Activated T-helper 2 cell treated with anti-CD3 and anti-CD28 coated beads, Interferon-gamma antibody, Interleukin-2, Interleukin-4, amounts not matched to agents 10 μg/mL and 5 μg/mL and 100 μg/mL, durations not matched to agents 14 hours and 24 hours and 36 hours (primary cell): ENCODE measurements at regions not wholly inside any gene's neighbourhood (a gene's known extent, or its start where the extent isn't known, plus 50 kb on each side); places are given as distances from the start of the nearest gene placed in this dataset.

Experiments
- DNase-seq: peaks from one replicate; pipeline ENCODE4 v3.0.0; 2021; ENCODE audit warnings: low spot score
- H3K27ac Mint-ChIP-seq: one replicate; pipeline ENCODE4 v1.8.0; 2021; ENCODE audit warnings: mixed read lengths
- H3K27me3 Mint-ChIP-seq: one replicate; pipeline ENCODE4 v1.8.0; 2021; ENCODE audit warnings: low read depth, mixed read lengths
- H3K36me3 Mint-ChIP-seq: one replicate; pipeline ENCODE4 v1.8.0; 2021; ENCODE audit warnings: low read depth, mixed read lengths
- H3K4me1 Mint-ChIP-seq: one replicate; pipeline ENCODE4 v1.8.0; 2021; ENCODE audit warnings: low read depth, mixed read lengths
- H3K4me3 Mint-ChIP-seq: one replicate; pipeline ENCODE4 v1.8.0; 2021; ENCODE audit warnings: low read depth, mild to moderate bottlenecking, moderate library complexity, mixed read lengths
- H3K9me3 Mint-ChIP-seq: one replicate; pipeline ENCODE4 v1.8.0; 2021; ENCODE audit warnings: mixed read lengths
- intact Hi-C: fragments of 100-400 bp; cut with micrococcal nuclease; formaldehyde crosslinking; loops from one replicate; pipeline ENCODE4 v1.15.1; 2023

DNA sequence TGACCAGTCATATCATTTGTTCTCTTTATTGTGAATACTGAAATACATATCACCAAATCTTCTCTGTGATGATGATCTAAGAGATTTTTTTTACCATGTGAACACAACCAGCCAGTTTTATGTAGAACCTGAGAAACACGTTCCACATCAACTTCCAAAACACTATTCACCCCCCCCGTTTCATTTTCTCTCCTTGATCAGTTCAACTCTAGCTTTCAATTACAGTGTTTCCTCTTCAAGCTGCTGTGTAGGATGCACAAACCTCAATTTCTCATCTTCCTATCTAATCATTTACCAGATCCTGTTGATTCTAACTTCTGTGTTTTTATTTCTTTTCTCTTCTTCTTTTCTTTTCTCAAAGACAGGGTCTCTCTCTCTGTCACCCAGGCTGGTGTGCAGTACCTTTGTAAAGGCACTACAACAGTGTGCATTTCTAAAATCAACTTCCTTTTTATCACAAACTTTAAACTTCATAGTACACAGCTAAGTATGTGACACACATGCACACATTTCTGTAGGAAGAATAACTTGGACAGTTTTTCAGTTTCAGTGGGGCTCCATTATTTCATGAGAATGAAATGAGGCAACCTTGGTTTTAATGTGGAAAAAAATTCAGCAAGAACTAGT lies 149.9 kb upstream of the FBXO33 start:
- no peak overlapping the region for H3K4me3 Mint-ChIP-seq
- no peaks in the 10 kb centered on the region for H3K4me1 Mint-ChIP-seq
- no peaks in the 10 kb centered on the region for H3K36me3 Mint-ChIP-seq
- H3K27ac Mint-ChIP-seq = no peak overlapping the region
- no peak for DNase-seq
- peaks cover 4% of the 10 kb centered on the region for H3K9me3 Mint-ChIP-seq
- intact Hi-C loops = no loop called here
- no peaks in the 10 kb centered on the region for H3K27me3 Mint-ChIP-seq

- H3K4me1 Mint-ChIP-seq = no peaks in the 10 kb centered on the region
- intact Hi-C loops = no loop called here
Observed at GRCh38 chr14:39581474-39581873, 149.2 kb upstream of the FBXO33 start.

GRCh38 chr14:39580696-39581095 lies 148.5 kb upstream of the FBXO33 start:
- Mint-ChIP-seq H3K36me3 (no peaks in the 10 kb centered on the region), H3K9me3 (peaks cover 13% of the 10 kb centered on the region), H3K4me3 (no peak overlapping the region), H3K27me3 (no peaks in the 10 kb centered on the region), H3K27ac (no peak overlapping the region), H3K4me1 (no peaks in the 10 kb centered on the region)
- intact Hi-C loops = no loop called here
- no peak for DNase-seq

More at GRCh38 chr14:39581474-39581873, 149.2 kb upstream of the FBXO33 start:
- DNase-seq = no peak
- Mint-ChIP-seq H3K27me3 (no peaks in the 10 kb centered on the region), H3K9me3 (peaks cover 5% of the 10 kb centered on the region), H3K36me3 (no peaks in the 10 kb centered on the region), H3K4me3 (no peak overlapping the region), H3K27ac (no peak overlapping the region)

DNA sequence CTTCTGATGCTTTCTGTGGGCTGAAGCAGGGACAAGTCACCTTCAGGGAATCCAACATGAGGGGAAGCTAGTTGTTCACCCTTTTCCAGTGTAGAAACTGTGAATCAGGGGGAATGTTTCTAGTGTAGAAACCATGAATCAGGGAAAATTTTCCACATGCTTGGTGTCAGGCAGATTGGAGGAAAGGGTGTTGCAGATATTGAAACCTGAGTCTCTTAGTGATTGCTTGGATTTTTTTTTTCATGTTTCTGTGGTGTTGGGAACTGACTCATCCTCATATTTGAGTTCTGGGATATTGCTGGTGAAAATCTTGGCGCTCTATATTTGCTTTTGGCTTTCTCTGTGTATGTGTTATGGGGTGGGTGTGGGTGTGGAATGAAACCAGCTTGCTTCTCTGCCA lies 144.5 kb upstream of the FBXO33 start:
- Mint-ChIP-seq H3K27ac (no peak overlapping the region), H3K4me3 (no peak overlapping the region), H3K36me3 (no peaks in the 10 kb centered on the region), H3K9me3 (peaks cover 41% of the 10 kb centered on the region), H3K4me1 (no peaks in the 10 kb centered on the region), H3K27me3 (no peaks in the 10 kb centered on the region)
- intact Hi-C loops = no loop called here
- DNase-seq = no peak

GRCh38 chr14:39576258-39576657 lies 144.0 kb upstream of the FBXO33 start:
- H3K9me3 Mint-ChIP-seq = peaks cover 41% of the 10 kb centered on the region
- H3K27me3 Mint-ChIP-seq = no peaks in the 10 kb centered on the region
- H3K4me1 Mint-ChIP-seq = no peaks in the 10 kb centered on the region
- no peak overlapping the region for H3K4me3 Mint-ChIP-seq
- no peak for DNase-seq
- H3K27ac Mint-ChIP-seq = no peak overlapping the region
- intact Hi-C loops = no loop called here
- H3K36me3 Mint-ChIP-seq = no peaks in the 10 kb centered on the region

DNA sequence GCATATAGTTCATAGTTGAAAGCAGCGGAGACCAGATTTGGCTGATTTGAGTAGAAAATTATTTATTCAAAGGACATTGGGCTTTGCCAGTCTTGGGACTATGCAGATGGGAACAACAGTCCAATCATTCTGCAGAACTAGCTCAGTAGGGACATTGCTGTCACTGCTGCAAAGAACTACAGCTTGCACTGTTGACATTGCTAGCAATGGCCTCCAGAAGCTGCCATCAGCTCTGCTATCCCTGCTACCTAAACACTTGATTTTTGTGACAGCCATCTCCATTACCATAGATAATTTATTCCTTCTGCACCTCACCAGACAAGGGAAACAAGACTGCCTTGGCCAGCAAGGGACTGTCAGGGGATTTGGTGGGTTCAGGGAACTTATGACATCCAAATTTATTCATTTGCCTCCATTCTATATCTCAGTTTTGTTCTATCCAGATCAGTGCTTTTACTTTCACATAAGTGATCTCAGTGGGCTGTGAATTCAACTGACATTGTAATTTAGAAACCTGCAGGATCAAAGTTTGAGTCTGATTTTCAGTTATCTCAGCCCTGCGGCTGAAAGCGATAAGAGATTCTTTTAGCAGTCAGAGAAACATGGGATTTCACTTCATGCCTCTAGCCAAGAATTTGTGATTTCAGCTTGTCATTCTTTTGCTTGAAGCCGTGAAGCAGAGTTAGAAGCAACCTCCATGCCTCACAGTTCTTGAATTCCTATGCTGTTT lies 136.7 kb upstream of the FBXO33 start:
- H3K4me3 Mint-ChIP-seq = no peak overlapping the region
- no peak for DNase-seq
- intact Hi-C loops = no loop called here
- H3K27ac Mint-ChIP-seq = no peak overlapping the region
- H3K9me3 Mint-ChIP-seq = peaks cover 17% of the 10 kb centered on the region
- no peaks in the 10 kb centered on the region for H3K4me1 Mint-ChIP-seq
- H3K36me3 Mint-ChIP-seq = no peaks in the 10 kb centered on the region
- H3K27me3 Mint-ChIP-seq = no peaks in the 10 kb centered on the region

DNA sequence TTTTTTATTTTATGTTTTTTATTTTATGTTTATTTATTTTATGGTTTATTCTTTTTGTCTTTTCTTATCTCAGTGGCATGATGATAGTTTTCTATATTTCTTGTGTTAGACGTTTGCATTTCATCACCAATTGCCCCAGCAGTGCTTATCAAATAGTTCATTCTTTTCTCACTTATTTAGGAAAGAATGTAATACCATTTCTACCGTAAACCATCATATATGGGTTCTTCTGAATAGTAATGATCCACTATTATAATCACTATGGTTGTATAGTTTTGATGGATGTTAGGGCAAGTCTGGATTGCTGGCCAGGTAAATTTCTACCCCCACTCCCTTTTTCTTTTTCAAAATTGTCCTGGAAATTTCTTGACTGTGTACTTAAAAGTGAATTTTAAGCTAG lies 134.6 kb upstream of the FBXO33 start:
- Mint-ChIP-seq H3K36me3 (no peaks in the 10 kb centered on the region), H3K27ac (no peak overlapping the region), H3K4me3 (no peak overlapping the region), H3K9me3 (peaks cover 4% of the 10 kb centered on the region), H3K4me1 (no peaks in the 10 kb centered on the region), H3K27me3 (no peaks in the 10 kb centered on the region)
- DNase-seq = no peak
- intact Hi-C loops = no loop called here

GRCh38 chr14:39563361-39563760 lies 131.1 kb upstream of the FBXO33 start:
- intact Hi-C loops = no loop called here
- peaks cover 21% of the 10 kb centered on the region for H3K9me3 Mint-ChIP-seq
- no peaks in the 10 kb centered on the region for H3K36me3 Mint-ChIP-seq
- no peak overlapping the region for H3K4me3 Mint-ChIP-seq
- DNase-seq = no peak
- H3K4me1 Mint-ChIP-seq = no peaks in the 10 kb centered on the region
- H3K27me3 Mint-ChIP-seq = no peaks in the 10 kb centered on the region
- H3K27ac Mint-ChIP-seq = no peak overlapping the region

DNA sequence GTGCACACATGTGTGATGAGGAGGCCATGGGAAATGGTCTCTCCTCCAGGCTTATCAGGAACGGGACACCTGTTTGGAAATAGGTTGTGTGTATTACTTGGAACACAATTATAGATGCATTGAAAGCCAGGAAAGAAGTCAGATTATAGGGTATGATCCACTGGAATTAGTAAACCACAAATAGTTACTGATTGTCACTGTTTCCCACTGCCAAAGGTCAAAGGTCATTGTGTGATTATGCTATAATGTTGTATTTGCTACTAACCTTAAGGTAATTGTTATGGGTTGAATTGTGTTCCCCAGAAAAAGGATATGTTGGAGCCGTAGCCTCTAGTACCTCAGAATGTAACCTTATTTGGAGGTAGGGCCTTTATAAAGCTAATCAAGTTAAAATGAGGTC lies 129.9 kb upstream of the FBXO33 start:
- H3K4me3 Mint-ChIP-seq = no peak overlapping the region
- no peak for DNase-seq
- peaks cover 21% of the 10 kb centered on the region for H3K9me3 Mint-ChIP-seq
- H3K36me3 Mint-ChIP-seq = no peaks in the 10 kb centered on the region
- no peaks in the 10 kb centered on the region for H3K27me3 Mint-ChIP-seq
- H3K27ac Mint-ChIP-seq = no peak overlapping the region
- no peaks in the 10 kb centered on the region for H3K4me1 Mint-ChIP-seq
- intact Hi-C loops = no loop called here

- no peaks in the 10 kb centered on the region for H3K4me1 Mint-ChIP-seq
Observed at GRCh38 chr14:39558525-39558924, 126.3 kb upstream of the FBXO33 start.

GRCh38 chr14:39555749-39556148 lies 123.5 kb upstream of the FBXO33 start:
- H3K9me3 Mint-ChIP-seq = peaks cover 32% of the 10 kb centered on the region
- intact Hi-C loops = no loop called here
- H3K4me1 Mint-ChIP-seq = no peaks in the 10 kb centered on the region
- H3K27ac Mint-ChIP-seq = no peak overlapping the region
- no peak overlapping the region for H3K4me3 Mint-ChIP-seq
- no peak for DNase-seq
- H3K27me3 Mint-ChIP-seq = no peaks in the 10 kb centered on the region
- H3K36me3 Mint-ChIP-seq = no peaks in the 10 kb centered on the region

More at GRCh38 chr14:39558525-39558924, 126.3 kb upstream of the FBXO33 start:
- H3K27ac Mint-ChIP-seq = no peak overlapping the region
- no peak for DNase-seq
- peaks cover 32% of the 10 kb centered on the region for H3K9me3 Mint-ChIP-seq
- intact Hi-C loops = no loop called here
- H3K4me3 Mint-ChIP-seq = no peak overlapping the region
- no peaks in the 10 kb centered on the region for H3K36me3 Mint-ChIP-seq
- no peaks in the 10 kb centered on the region for H3K27me3 Mint-ChIP-seq

- Mint-ChIP-seq H3K27me3 (no peaks in the 10 kb centered on the region), H3K9me3 (peaks cover 33% of the 10 kb centered on the region), H3K4me1 (no peaks in the 10 kb centered on the region), H3K4me3 (no peak overlapping the region), H3K27ac (no peak overlapping the region), H3K36me3 (no peaks in the 10 kb centered on the region)
- no peak for DNase-seq
- intact Hi-C loops = no loop called here
Observed at GRCh38 chr14:39554576-39554975, 122.3 kb upstream of the FBXO33 start.

DNA sequence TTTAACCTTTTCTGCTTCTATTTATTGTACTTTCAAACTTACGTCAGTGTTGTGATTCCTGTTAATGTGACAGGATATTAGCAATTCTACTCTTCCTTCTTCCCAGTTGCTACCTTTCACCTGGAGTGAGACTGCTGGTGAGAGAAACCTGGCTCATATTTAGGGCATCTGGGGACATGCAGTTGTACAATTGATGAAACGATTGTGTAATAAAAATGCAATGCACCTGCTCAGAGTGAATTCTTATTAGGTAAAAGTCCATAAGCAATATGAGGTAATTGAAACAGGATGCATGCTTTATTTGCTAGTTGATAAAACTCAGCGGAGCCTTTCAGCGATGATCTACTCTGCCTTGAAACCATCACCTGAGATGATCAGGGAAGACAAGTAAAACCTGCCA lies 116.1 kb upstream of the FBXO33 start:
- Mint-ChIP-seq H3K36me3 (no peaks in the 10 kb centered on the region), H3K27me3 (no peaks in the 10 kb centered on the region), H3K4me1 (no peaks in the 10 kb centered on the region), H3K9me3 (peaks cover 22% of the 10 kb centered on the region), H3K27ac (no peak overlapping the region), H3K4me3 (no peak overlapping the region)
- intact Hi-C loops = no loop called here
- DNase-seq = no peak
